RWPE2 (cell line): ENCODE measurements at regions not wholly inside any gene's neighbourhood (a gene's known extent, or its start where the extent isn't known, plus 50 kb on each side); places are given as distances from the start of the nearest gene placed in this dataset.
A peak's percentile ranks its signal among the peaks of the same experiment; 100 is the strongest.

Experiments used
- ATAC-seq: fragments of 200-7000 bp; cut with Tn5 transposase; 3 replicates; pipeline ENCODE4 v1.9.1; 2021; ENCODE audit warnings: low read depth
- DNase-seq: peaks from one replicate; pipeline ENCODE4 v3.0.0-alpha.2; 2020; ENCODE audit warnings: low spot score
- H3K27ac ChIP-seq: fragments of 450-650 bp; 2 replicates; pipeline ENCODE4 v1.5.1; 2017; ENCODE audit warnings: mild to moderate bottlenecking; ENCODE audit not compliant: poor library complexity, severe bottlenecking
- H3K27me3 ChIP-seq: fragments of 250-450 bp; sonication (Bioruptor Pico); 2 replicates; pipeline ENCODE4 v1.5.1; 2021; ENCODE audit warnings: mild to moderate bottlenecking, moderate library complexity; ENCODE audit not compliant: insufficient read depth, poor library complexity, severe bottlenecking
- H3K36me3 ChIP-seq: fragments of 250-450 bp; sonication (Bioruptor Pico); 2 replicates; pipeline ENCODE4 v1.5.1; 2020; ENCODE audit warnings: low read depth, mild to moderate bottlenecking, moderate library complexity
- H3K4me1 ChIP-seq: fragments of 250-450 bp; sonication (Bioruptor Pico); 2 replicates; pipeline ENCODE4 v1.5.1; 2021; ENCODE audit warnings: mild to moderate bottlenecking, moderate library complexity; ENCODE audit not compliant: insufficient read depth, poor library complexity, severe bottlenecking
- H3K4me3 ChIP-seq: fragments of 250-450 bp; sonication (Bioruptor Pico); 2 replicates; pipeline ENCODE4 v1.5.1; 2021; ENCODE audit warnings: mild to moderate bottlenecking, moderate library complexity; ENCODE audit not compliant: severe bottlenecking
- H3K9me3 ChIP-seq: fragments of 250-450 bp; sonication (Bioruptor Pico); 2 replicates; pipeline ENCODE4 v1.5.1; 2021; ENCODE audit warnings: mild to moderate bottlenecking, moderate library complexity; ENCODE audit not compliant: severe bottlenecking
- TF ChIP-seq, protein P1 (sequence below): fragments of 450-650 bp; IDR thresholded peaks from one replicate; pipeline ENCODE4 v1.5.1; 2017; ENCODE audit warnings: mild to moderate bottlenecking, moderate library complexity; ENCODE audit not compliant: poor library complexity, severe bottlenecking

DNA sequence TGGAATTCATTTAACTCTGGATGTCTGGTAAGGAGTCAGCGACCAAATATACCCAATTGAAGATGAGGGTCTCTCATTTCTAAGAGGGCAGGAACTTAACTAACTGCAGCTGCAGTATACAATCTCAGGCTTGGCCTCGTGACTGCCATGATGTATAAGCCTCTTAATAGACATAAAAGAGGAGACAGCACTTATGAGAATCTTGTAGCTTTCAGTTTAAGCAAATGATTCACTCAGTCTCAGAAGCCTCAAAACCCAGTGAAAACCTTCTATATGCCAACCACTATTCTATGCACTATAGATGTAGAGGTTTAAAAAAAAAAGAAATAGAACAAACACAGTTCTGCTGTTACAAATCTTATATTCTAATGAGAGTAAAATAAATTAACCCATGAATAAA lies 513.9 kb downstream of the TBL1XR1 start:
- no peak for DNase-seq
- no peaks in the 10 kb centered on the region for H3K27me3 ChIP-seq
- no peak overlapping the region for H3K27ac ChIP-seq
- no peaks in the 10 kb centered on the region for H3K36me3 ChIP-seq
- ATAC-seq, result no peak
- H3K4me1 ChIP-seq, result no peaks in the 10 kb centered on the region
- no peak overlapping the region for H3K4me3 ChIP-seq
- TF ChIP-seq, protein P1, sequence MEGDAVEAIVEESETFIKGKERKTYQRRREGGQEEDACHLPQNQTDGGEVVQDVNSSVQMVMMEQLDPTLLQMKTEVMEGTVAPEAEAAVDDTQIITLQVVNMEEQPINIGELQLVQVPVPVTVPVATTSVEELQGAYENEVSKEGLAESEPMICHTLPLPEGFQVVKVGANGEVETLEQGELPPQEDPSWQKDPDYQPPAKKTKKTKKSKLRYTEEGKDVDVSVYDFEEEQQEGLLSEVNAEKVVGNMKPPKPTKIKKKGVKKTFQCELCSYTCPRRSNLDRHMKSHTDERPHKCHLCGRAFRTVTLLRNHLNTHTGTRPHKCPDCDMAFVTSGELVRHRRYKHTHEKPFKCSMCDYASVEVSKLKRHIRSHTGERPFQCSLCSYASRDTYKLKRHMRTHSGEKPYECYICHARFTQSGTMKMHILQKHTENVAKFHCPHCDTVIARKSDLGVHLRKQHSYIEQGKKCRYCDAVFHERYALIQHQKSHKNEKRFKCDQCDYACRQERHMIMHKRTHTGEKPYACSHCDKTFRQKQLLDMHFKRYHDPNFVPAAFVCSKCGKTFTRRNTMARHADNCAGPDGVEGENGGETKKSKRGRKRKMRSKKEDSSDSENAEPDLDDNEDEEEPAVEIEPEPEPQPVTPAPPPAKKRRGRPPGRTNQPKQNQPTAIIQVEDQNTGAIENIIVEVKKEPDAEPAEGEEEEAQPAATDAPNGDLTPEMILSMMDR, result no peak
- no peaks in the 10 kb centered on the region for H3K9me3 ChIP-seq

DNA sequence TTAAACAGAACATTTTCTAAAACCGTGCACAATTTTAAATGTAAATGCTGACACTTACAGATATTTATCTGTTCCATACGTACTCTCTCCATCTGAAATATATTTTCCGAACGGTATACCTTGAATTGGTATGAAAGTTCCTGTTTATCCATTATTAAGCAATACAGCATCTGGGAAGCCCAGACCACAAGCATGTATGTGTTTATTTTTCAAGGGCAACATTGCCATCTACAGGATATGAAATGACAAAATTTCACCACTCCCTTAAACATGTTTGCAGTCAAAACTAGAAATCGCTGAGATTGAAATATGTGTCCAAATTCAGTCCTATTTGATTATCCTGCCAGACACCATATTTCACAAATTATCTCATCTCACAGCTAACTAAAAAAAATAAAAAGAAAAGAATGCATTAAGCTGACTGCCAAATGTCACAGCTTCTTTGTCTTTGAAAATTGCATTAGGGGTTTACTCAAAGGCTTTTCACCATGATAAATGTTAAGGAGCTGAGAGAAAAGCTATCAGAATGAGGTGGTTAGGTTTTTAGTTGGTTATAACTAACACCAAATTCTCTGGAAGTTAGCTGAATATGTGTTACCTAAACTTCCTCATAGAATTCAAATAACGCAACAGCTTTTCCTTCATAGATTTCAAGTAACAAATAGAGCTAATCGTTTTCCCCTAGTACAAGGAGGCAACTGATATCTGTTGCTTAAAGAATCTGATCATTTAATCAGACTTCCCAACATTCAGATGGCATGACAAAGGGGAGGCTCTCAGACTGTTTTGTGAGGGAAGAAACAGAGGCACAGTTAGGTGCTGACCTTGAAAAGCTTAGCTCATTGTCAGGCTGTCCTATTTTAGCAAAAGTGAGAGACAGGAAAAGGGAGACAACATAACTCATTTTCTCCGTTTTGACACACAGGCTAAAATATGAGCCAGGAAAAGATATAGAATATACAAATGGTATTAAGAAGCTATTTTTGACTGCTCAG lies 533.1 kb downstream of the TBL1XR1 start:
- H3K27me3 ChIP-seq, result peaks cover 6% of the 10 kb centered on the region
- DNase-seq (no peak), ATAC-seq (peak; percentile 78)
- H3K9me3 ChIP-seq, result no peaks in the 10 kb centered on the region
- TF ChIP-seq, protein P1, result peak; percentile 49
- H3K4me3 ChIP-seq, result no peak overlapping the region
- no peaks in the 10 kb centered on the region for H3K36me3 ChIP-seq
- no peaks in the 10 kb centered on the region for H3K4me1 ChIP-seq
- no peak overlapping the region for H3K27ac ChIP-seq

DNA sequence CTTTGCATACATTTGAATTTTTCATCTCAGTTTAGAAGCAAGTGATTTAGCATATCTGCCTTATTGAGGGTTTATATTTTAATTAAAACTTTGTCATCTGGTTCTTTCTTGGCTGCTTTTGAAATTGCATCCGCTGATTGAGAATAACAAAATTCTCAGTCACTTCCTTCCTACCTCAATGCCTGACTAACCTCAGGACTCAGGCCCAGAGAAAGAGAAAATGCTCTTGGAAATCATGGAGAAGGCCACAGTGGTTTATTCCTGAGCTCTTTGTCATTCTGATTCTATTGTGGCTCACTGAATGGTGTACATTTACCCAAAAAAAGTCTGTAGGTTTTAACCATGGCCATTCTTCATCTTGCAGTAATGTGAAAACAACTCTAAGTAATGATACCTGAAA lies 533.9 kb downstream of the TBL1XR1 start:
- Histone ChIP-seq H3K4me1 (no peaks in the 10 kb centered on the region), H3K36me3 (no peaks in the 10 kb centered on the region), H3K9me3 (no peaks in the 10 kb centered on the region), H3K27me3 (peaks cover 6% of the 10 kb centered on the region), H3K27ac (no peak overlapping the region), H3K4me3 (no peak overlapping the region)
- ATAC-seq (no peak), DNase-seq (no peak)
- TF ChIP-seq, protein P1, result no peak

DNA sequence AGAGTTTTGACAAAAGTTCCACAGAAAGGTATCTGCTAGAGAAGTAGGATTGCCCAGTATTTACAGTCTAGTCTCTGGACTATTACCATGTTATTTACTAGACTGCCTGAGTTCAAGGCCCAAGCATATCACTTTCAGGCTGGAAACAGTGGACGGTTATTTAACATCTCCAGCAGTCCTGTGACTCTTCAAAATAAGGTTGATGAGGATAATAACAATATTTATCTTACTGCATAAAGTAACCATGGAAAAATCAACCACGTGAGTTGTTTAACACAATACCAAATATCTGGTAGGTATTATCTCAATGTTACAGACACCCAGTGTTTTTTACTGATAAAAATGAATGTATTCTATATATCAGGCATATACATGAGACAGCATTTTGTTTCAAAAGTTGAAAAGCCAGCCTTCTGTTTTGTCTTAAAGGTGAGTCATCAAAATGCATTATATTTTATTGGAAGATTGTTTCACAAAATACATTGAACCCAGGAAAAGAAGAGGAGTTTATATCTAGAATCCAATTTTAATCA lies 535.8 kb downstream of the TBL1XR1 start:
- Histone ChIP-seq H3K4me3 (no peak overlapping the region), H3K27ac (no peak overlapping the region), H3K4me1 (no peaks in the 10 kb centered on the region), H3K9me3 (no peaks in the 10 kb centered on the region), H3K27me3 (peaks cover 6% of the 10 kb centered on the region), H3K36me3 (no peaks in the 10 kb centered on the region)
- TF ChIP-seq, protein P1, result no peak
- DNase-seq (no peak), ATAC-seq (no peak)
